ENCODE measurements at regions not wholly inside any gene's neighbourhood (a gene's known extent, or its start where the extent isn't known, plus 50 kb on each side); places are given as distances from the start of the nearest gene placed in this dataset.

GRCh38 chr6:122524056-122524455, 52.4 kb upstream of the SERINC1 start:
- no peak overlapping the region for H3K4me3 ChIP-seq (replicated peaks; ENCODE audit: low read depth, low read length)
- no peak for TF ChIP-seq CTCF (IDR thresholded peaks at IDR 0.05; ENCODE audit: low read depth, low read length, missing control alignments)
- no peak for DNase-seq (ENCODE audit: extremely low read depth, low read depth)

- H3K4me3 ChIP-seq (replicated peaks; ENCODE audit: low read depth, low read length) = no peak overlapping the region
- peak; percentile 82 for TF ChIP-seq CTCF (IDR thresholded peaks at IDR 0.05; ENCODE audit: low read depth, low read length, missing control alignments)
- DNase-seq (ENCODE audit: extremely low read depth, low read depth) = peak; percentile 39
Measured at GRCh38 chr6:122530440-122531046, 58.9 kb upstream of the SERINC1 start.

GRCh38 chr6:122548281-122548680, 61.9 kb upstream of the PKIB start:
- TF ChIP-seq CTCF (IDR thresholded peaks at IDR 0.05; ENCODE audit: low read depth, low read length, missing control alignments) = no peak
- DNase-seq (ENCODE audit: extremely low read depth, low read depth) = no peak
- H3K4me3 ChIP-seq (replicated peaks; ENCODE audit: low read depth, low read length) = no peak overlapping the region

GRCh38 chr6:122548820-122549219, 61.4 kb upstream of the PKIB start:
- no peak for DNase-seq (ENCODE audit: extremely low read depth, low read depth)
- no peak overlapping the region for H3K4me3 ChIP-seq (replicated peaks; ENCODE audit: low read depth, low read length)
- no peak for TF ChIP-seq CTCF (IDR thresholded peaks at IDR 0.05; ENCODE audit: low read depth, low read length, missing control alignments)

GRCh38 chr6:122553697-122554096, 56.5 kb upstream of the PKIB start:
- H3K4me3 ChIP-seq (replicated peaks; ENCODE audit: low read depth, low read length) = no peak overlapping the region
- no peak for TF ChIP-seq CTCF (IDR thresholded peaks at IDR 0.05; ENCODE audit: low read depth, low read length, missing control alignments)
- no peak for DNase-seq (ENCODE audit: extremely low read depth, low read depth)

GRCh38 chr6:122555561-122555960, 54.6 kb upstream of the PKIB start:
- no peak for TF ChIP-seq CTCF (IDR thresholded peaks at IDR 0.05; ENCODE audit: low read depth, low read length, missing control alignments)
- H3K4me3 ChIP-seq (replicated peaks; ENCODE audit: low read depth, low read length) = no peak overlapping the region
- no peak for DNase-seq (ENCODE audit: extremely low read depth, low read depth)

GRCh38 chr6:122558080-122558479, 52.1 kb upstream of the PKIB start:
- no peak for TF ChIP-seq CTCF (IDR thresholded peaks at IDR 0.05; ENCODE audit: low read depth, low read length, missing control alignments)
- no peak overlapping the region for H3K4me3 ChIP-seq (replicated peaks; ENCODE audit: low read depth, low read length)
- no peak for DNase-seq (ENCODE audit: extremely low read depth, low read depth)
